ENCODE measurements at regions not wholly inside any gene's neighbourhood (a gene's known extent, or its start where the extent isn't known, plus 50 kb on each side); places are given as distances from the start of the nearest gene placed in this dataset.

DNA sequence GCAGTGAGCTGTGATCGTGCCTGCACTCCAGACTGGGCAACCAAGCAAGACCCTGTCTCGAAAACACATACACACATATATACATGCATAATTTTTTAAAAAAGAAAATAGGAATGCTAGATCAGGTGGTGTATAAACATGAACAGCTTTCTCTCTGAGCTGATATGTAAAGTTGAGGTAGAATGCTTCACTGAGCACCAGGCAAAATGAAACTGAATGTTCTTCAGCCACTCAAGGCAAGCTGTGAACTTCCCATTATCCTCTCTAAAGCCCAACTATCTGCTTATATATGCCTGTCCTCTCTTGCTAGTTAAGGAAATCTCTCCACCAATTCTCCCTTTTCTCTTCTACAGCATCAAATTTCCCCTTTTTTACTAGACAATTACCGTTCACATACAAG, 93.0 kb downstream of the NUF2 start:
- 49 to 56% methylated on average over 3 of the region's 3 CpGs for WGBS, 2 experiments (ENCODE audit: low coverage in 1 of 2, low lambda C conversion rate in 2 of 2, missing lambda C conversion rate in 2 of 2)
- H3K4me1 ChIP-seq (ENCODE audit: insufficient read depth), result no peaks in the 10 kb centered on the region
- no peaks in the 10 kb centered on the region for H3K9me2 ChIP-seq (ENCODE audit: insufficient read depth)
- peaks cover 23% of the 10 kb centered on the region for H3K27me3 ChIP-seq (replicated peaks; ENCODE audit: insufficient read depth)
- no peaks in the 10 kb centered on the region for H3K79me2 ChIP-seq (ENCODE audit: insufficient read depth)
- H3K9me3 ChIP-seq (ENCODE audit: low read depth), result no peaks in the 10 kb centered on the region
- no peak overlapping the region for H3K9ac ChIP-seq
- H4K20me1 ChIP-seq (ENCODE audit: insufficient read depth), result no peaks in the 10 kb centered on the region
- H3F3A ChIP-seq (ENCODE audit: insufficient read depth), result no peaks in the 10 kb centered on the region
- no peak overlapping the region for H3K27ac ChIP-seq
- H3K4me2 ChIP-seq (ENCODE audit: unreplicated experiment), result no peak overlapping the region
- no peaks in the 10 kb centered on the region for H3K36me3 ChIP-seq (ENCODE audit: low read depth)
- no peak overlapping the region for H2AFZ ChIP-seq
- DNase-seq, result no peak
- TF ChIP-seq EZH2phosphoT487 (IDR thresholded peaks at IDR 0.05; ENCODE audit: insufficient read depth, low read depth) (no peak), EZH2 (IDR thresholded peaks at IDR 0.05; ENCODE audit: insufficient read depth, poor library complexity, severe bottlenecking) (no peak)
- no peak overlapping the region for H3K4me3 ChIP-seq
- in situ Hi-C loops (cut with MboI), result no loop called here

DNA sequence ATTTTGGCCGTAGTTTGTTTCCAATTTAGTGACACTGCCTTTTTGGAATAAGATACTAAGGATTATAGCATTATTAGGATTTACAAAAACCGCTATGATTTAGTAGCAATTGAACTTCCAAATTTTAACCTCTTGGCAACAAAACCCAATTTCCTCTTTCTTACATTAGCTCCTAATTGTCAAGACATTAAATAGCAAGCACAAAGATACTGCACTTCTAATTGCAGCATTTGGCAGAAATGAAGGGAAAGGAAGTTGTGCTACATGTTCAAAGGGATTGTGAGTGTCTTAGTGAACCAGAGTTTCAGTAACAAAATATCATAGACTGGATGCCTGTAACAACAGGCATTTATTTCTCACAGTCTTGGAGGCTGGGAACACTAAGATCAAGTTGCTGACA, 99.9 kb downstream of the NUF2 start:
- Histone ChIP-seq H3K27me3 (replicated peaks; ENCODE audit: insufficient read depth) (peaks cover 33% of the 10 kb centered on the region), H3K36me3 (ENCODE audit: low read depth) (no peaks in the 10 kb centered on the region), H3F3A (ENCODE audit: insufficient read depth) (no peaks in the 10 kb centered on the region), H3K79me2 (ENCODE audit: insufficient read depth) (no peaks in the 10 kb centered on the region), H3K27ac (no peak overlapping the region), H3K9ac (no peak overlapping the region), H3K4me2 (ENCODE audit: unreplicated experiment) (no peak overlapping the region), H3K4me1 (ENCODE audit: insufficient read depth) (no peaks in the 10 kb centered on the region), H3K9me3 (ENCODE audit: low read depth) (no peaks in the 10 kb centered on the region), H3K4me3 (no peak overlapping the region), H3K9me2 (ENCODE audit: insufficient read depth) (no peaks in the 10 kb centered on the region), H4K20me1 (ENCODE audit: insufficient read depth) (no peaks in the 10 kb centered on the region), H2AFZ (no peak overlapping the region)
- 0% methylated on average over 2 of the region's 2 CpGs for WGBS, 2 experiments (ENCODE audit: low coverage in 1 of 2, low lambda C conversion rate in 2 of 2, missing lambda C conversion rate in 2 of 2)
- TF ChIP-seq EZH2phosphoT487 (IDR thresholded peaks at IDR 0.05; ENCODE audit: insufficient read depth, low read depth), result no peak
- no peak for TF ChIP-seq EZH2 (IDR thresholded peaks at IDR 0.05; ENCODE audit: insufficient read depth, poor library complexity, severe bottlenecking)
- in situ Hi-C loops (cut with MboI), result no loop called here
- no peak for DNase-seq

DNA sequence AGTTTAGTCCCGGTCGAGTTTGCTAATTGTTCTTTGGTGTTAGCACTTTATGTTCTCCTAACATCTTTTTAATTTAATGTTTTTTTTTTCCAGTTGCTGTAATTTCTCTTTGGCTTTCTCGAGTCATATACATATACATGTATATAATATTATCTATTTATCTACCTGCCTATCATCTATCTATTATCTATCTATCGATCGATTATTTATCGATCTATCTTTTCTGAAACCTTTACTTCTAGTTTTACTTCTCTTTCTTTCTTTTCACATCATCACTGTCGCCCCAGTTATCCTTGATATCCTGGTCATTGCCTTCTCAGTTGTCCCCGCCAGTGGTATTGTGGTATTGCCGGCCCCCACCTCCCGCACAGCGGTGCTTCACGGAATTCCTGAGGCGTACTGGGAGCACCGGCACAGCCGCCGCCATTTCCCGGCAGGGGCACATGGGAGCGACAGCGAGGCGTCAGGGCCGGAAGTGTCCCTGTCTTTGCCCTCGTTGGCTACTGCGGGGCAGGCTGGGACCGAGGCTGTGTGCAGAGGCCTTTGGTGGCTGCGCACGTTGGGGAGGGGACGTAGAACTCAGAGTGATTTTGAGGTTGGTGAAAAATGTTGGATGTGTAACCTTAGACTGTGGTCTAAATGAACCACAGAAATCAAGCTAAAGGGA, 101.1 kb downstream of the NUF2 start:
- in situ Hi-C loops (cut with MboI), result no loop called here
- Histone ChIP-seq H2AFZ (no peak overlapping the region), H3K27ac (no peak overlapping the region), H3K4me3 (no peak overlapping the region), H3K36me3 (ENCODE audit: low read depth) (no peaks in the 10 kb centered on the region), H3K79me2 (ENCODE audit: insufficient read depth) (no peaks in the 10 kb centered on the region), H3K9ac (no peak overlapping the region), H3K4me2 (ENCODE audit: unreplicated experiment) (no peak overlapping the region), H3K27me3 (replicated peaks; ENCODE audit: insufficient read depth) (peaks cover 28% of the 10 kb centered on the region), H3F3A (ENCODE audit: insufficient read depth) (no peaks in the 10 kb centered on the region), H3K4me1 (ENCODE audit: insufficient read depth) (no peaks in the 10 kb centered on the region), H3K9me3 (ENCODE audit: low read depth) (no peaks in the 10 kb centered on the region), H3K9me2 (ENCODE audit: insufficient read depth) (no peaks in the 10 kb centered on the region), H4K20me1 (ENCODE audit: insufficient read depth) (no peaks in the 10 kb centered on the region)
- 75 to 78% methylated on average over 27 of the region's 27 CpGs for WGBS, 2 experiments (ENCODE audit: low coverage in 1 of 2, low lambda C conversion rate in 2 of 2, missing lambda C conversion rate in 2 of 2)
- DNase-seq, result no peak
- TF ChIP-seq EZH2 (IDR thresholded peaks at IDR 0.05; ENCODE audit: insufficient read depth, poor library complexity, severe bottlenecking) (no peak), EZH2phosphoT487 (IDR thresholded peaks at IDR 0.05; ENCODE audit: insufficient read depth, low read depth) (no peak)

DNA sequence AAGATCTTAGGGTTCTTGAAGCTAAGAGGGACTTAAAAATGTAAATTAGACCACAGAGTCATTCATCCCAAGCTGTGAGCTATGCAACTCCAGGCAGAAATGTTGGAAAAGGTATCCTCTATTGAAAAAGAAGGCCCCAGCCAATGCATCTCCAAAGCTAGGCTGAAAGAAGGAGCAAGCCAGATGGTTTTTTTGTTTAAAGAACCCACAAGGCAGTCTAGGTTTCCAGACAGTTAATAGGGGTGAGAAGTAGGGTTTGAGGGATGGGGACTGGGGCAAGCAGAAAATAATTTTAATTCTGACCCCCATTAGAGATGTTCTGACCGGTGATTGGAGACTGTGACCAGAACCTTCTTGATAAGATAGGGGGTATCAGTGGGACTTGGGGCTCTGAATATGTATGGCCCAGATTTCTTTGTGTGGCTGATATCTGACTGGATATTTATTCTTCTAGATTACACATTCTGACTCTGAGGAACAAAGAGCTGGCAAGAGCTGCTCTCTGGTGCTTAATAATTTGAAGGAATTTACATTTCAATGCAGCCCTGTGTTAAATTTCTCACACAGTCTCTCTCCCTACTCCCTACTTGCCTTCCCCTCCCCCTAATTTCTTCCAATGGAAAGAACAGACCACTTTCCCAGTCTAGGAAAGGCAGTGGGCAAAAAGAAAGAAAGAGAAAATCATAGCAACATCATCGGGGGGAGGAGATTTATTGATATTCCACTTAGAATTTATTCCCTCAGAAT, 104.9 kb downstream of the NUF2 start:
- Histone ChIP-seq H3K36me3 (ENCODE audit: low read depth) (no peaks in the 10 kb centered on the region), H3K9me3 (ENCODE audit: low read depth) (peaks cover 3% of the 10 kb centered on the region), H3K4me3 (no peak overlapping the region), H3K79me2 (ENCODE audit: insufficient read depth) (no peaks in the 10 kb centered on the region), H3K27ac (no peak overlapping the region), H3K9me2 (ENCODE audit: insufficient read depth) (no peaks in the 10 kb centered on the region), H3F3A (ENCODE audit: insufficient read depth) (no peaks in the 10 kb centered on the region), H3K4me1 (ENCODE audit: insufficient read depth) (no peaks in the 10 kb centered on the region), H3K9ac (no peak overlapping the region), H4K20me1 (ENCODE audit: insufficient read depth) (no peaks in the 10 kb centered on the region), H3K27me3 (replicated peaks; ENCODE audit: insufficient read depth) (peaks cover 15% of the 10 kb centered on the region), H3K4me2 (ENCODE audit: unreplicated experiment) (no peak overlapping the region), H2AFZ (no peak overlapping the region)
- TF ChIP-seq EZH2 (IDR thresholded peaks at IDR 0.05; ENCODE audit: insufficient read depth, poor library complexity, severe bottlenecking), result no peak
- no peak for TF ChIP-seq EZH2phosphoT487 (IDR thresholded peaks at IDR 0.05; ENCODE audit: insufficient read depth, low read depth)
- DNase-seq, result no peak
- 30 to 35% methylated on average over 2 of the region's 2 CpGs for WGBS, 2 experiments (ENCODE audit: low coverage in 1 of 2, low lambda C conversion rate in 2 of 2, missing lambda C conversion rate in 2 of 2)
- in situ Hi-C loops (cut with MboI), result no loop called here
